ENCODE measurements at regions not wholly inside any gene's neighbourhood (a gene's known extent, or its start where the extent isn't known, plus 50 kb on each side); places are given as distances from the start of the nearest gene placed in this dataset.

GRCh38 chr2:235170536-235171521 lies 219.0 kb downstream of the SH3BP4 start:
- DNase-seq: no peak

- DNase-seq: no peak
These were observed 219.8 kb downstream of the SH3BP4 start for GRCh38 chr2:235171550-235172031.

- DNase-seq: no peak
These were observed 228.8 kb downstream of the SH3BP4 start for GRCh38 chr2:235180642-235181041.

- DNase-seq: no peak
These were observed 232.0 kb downstream of the SH3BP4 start for GRCh38 chr2:235183786-235184185.

GRCh38 chr2:235187806-235188205 lies 236.0 kb downstream of the SH3BP4 start:
- DNase-seq: no peak

GRCh38 chr2:235191486-235191885 lies 239.7 kb downstream of the SH3BP4 start:
- DNase-seq: no peak

- DNase-seq: no peak
These were observed 240.2 kb downstream of the SH3BP4 start for GRCh38 chr2:235191978-235192377.

- no peak for DNase-seq
These were observed 242.5 kb downstream of the SH3BP4 start for GRCh38 chr2:235194351-235194750.

- no peak for DNase-seq
These were observed 243.0 kb downstream of the SH3BP4 start for GRCh38 chr2:235194836-235195235.

- no peak for DNase-seq
These were observed 244.1 kb downstream of the SH3BP4 start for GRCh38 chr2:235195921-235196320.

GRCh38 chr2:235199128-235199527 lies 247.3 kb downstream of the SH3BP4 start:
- DNase-seq: no peak

GRCh38 chr2:235200216-235200615 lies 248.4 kb downstream of the SH3BP4 start:
- DNase-seq: no peak

GRCh38 chr2:235201756-235202155 lies 249.9 kb downstream of the SH3BP4 start:
- DNase-seq: no peak

GRCh38 chr2:235204948-235205347 lies 253.1 kb downstream of the SH3BP4 start:
- DNase-seq: no peak

GRCh38 chr2:235206399-235206798 lies 254.6 kb downstream of the SH3BP4 start:
- DNase-seq: no peak

- DNase-seq: no peak
These were observed 255.3 kb downstream of the SH3BP4 start for GRCh38 chr2:235206980-235207579.

- no peak for DNase-seq
These were observed 259.2 kb downstream of the SH3BP4 start for GRCh38 chr2:235211056-235211455.

GRCh38 chr2:235212501-235213158 lies 260.8 kb downstream of the SH3BP4 start:
- no peak for DNase-seq

- DNase-seq: no peak
These were observed 263.4 kb downstream of the SH3BP4 start for GRCh38 chr2:235215248-235215647.

GRCh38 chr2:235216901-235217300 lies 265.1 kb downstream of the SH3BP4 start:
- no peak for DNase-seq

GRCh38 chr2:235217846-235218245 lies 266.0 kb downstream of the SH3BP4 start:
- DNase-seq: no peak

- no peak for DNase-seq
These were observed 266.7 kb downstream of the SH3BP4 start for GRCh38 chr2:235218486-235218907.

- DNase-seq: no peak
These were observed 267.2 kb downstream of the SH3BP4 start for GRCh38 chr2:235219048-235219447.
